Mesothelial cell of epicardium (in vitro differentiated cells): ENCODE measurements at regions not wholly inside any gene's neighbourhood (a gene's known extent, or its start where the extent isn't known, plus 50 kb on each side); places are given as distances from the start of the nearest gene placed in this dataset.
"Not testable (repeated sequence)": the region's sequence is repeated elsewhere in the genome, so short reads cannot be mapped to it uniquely, and the experiment has no call there.

Experiments
- DNase-seq, 2 experiments: peaks; one replicate each; pipeline ENCODE4 v3.0.0; 2021; ENCODE audit warnings: low spot score in 2 of 2; ENCODE audit not compliant: unreplicated experiment in 2 of 2
- H3K27ac Mint-ChIP-seq: 2 replicates; pipeline ENCODE4 v1.8.0; 2021; ENCODE audit warnings: mixed read lengths
- H3K27me3 Mint-ChIP-seq: 2 replicates; pipeline ENCODE4 v1.8.0; 2021; ENCODE audit warnings: low read depth, mixed read lengths
- H3K36me3 Mint-ChIP-seq: 2 replicates; pipeline ENCODE4 v1.8.0; 2021; ENCODE audit warnings: mixed read lengths
- H3K4me1 Mint-ChIP-seq: 2 replicates; pipeline ENCODE4 v1.8.0; 2021; ENCODE audit warnings: mixed read lengths
- H3K4me3 Mint-ChIP-seq: 2 replicates; pipeline ENCODE4 v1.8.0; 2021; ENCODE audit warnings: mild to moderate bottlenecking, moderate library complexity, mixed read lengths
- H3K9me3 Mint-ChIP-seq: 2 replicates; pipeline ENCODE4 v1.8.0; 2021; ENCODE audit warnings: mixed read lengths
- CTCF ChIP-seq: fragments of 200-600 bp; sonication (generic); IDR thresholded peaks from one replicate; pipeline ENCODE4 v1.5.0; 2021; ENCODE audit warnings: antibody characterized with exemption; ENCODE audit not compliant: unreplicated experiment

- Mint-ChIP-seq H3K27me3 (no peaks in the 10 kb centered on the region), H3K4me1 (no peaks in the 10 kb centered on the region), H3K36me3 (no peaks in the 10 kb centered on the region), H3K4me3 (no peak overlapping the region), H3K27ac (no peak overlapping the region), H3K9me3 (peaks cover 35% of the 10 kb centered on the region)
- no peak for DNase-seq
- TF ChIP-seq CTCF: no peak
These were observed 1064.1 kb downstream of the OLFM4 start for GRCh38 chr13:54092686-54093085.

DNA sequence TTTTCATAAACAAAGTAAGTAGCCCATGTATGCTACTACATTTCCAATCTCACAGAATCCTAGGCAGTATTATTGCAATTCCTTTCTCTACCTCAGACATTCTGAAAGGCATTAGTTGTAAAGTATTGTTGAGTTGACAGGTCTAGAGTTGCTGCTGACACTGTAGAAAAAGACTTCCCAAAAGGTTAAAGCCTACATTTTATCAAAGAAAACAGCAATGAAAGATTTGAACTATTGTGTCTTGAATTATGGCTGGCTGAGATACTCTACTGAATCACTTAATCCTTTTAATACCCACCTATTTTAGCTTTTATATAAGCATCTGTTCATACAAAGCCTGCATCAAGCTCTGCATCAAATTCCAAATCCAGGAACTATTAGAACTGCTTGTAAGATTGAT is 1082.0 kb downstream of the OLFM4 start:
- Mint-ChIP-seq H3K4me1 (no peaks in the 10 kb centered on the region), H3K27me3 (no peaks in the 10 kb centered on the region), H3K4me3 (no peak overlapping the region), H3K36me3 (no peaks in the 10 kb centered on the region), H3K9me3 (no peaks in the 10 kb centered on the region), H3K27ac (no peak overlapping the region)
- no peak for TF ChIP-seq CTCF
- no peak for DNase-seq

- Mint-ChIP-seq H3K9me3 (no peaks in the 10 kb centered on the region), H3K36me3 (no peaks in the 10 kb centered on the region), H3K4me3 (no peak overlapping the region), H3K27ac (no peak overlapping the region), H3K4me1 (no peaks in the 10 kb centered on the region), H3K27me3 (no peaks in the 10 kb centered on the region)
- DNase-seq: no peak
- no peak for TF ChIP-seq CTCF
These were observed 1096.1 kb downstream of the OLFM4 start for GRCh38 chr13:54124700-54125099.

DNA sequence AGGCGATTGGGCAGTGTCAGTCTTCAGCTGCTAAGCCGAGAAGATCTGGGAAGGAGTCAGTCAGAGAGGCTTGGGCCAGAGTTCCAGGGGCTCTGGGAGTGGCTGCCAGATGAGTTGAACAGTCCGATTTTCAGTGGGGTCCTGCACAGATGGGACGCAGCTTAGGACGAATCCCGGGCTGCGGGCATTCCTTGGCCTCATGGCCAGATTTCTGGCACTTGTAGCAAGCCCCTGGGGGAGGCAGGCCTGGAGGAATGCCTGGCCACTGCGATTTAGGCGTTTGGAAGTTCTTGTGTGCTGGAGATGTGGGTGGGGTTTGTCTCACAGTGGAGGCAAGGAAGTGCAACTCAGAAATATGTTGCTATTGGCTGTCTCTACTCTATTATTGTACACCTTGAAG is 1102.3 kb downstream of the OLFM4 start:
- Mint-ChIP-seq H3K4me1 (peaks cover 12% of the 10 kb centered on the region), H3K27me3 (peaks cover 21% of the 10 kb centered on the region)
- DNase-seq, H3K27ac Mint-ChIP-seq, H3K36me3 Mint-ChIP-seq, H3K9me3 Mint-ChIP-seq, H3K4me3 Mint-ChIP-seq: not testable (repeated sequence)

- H3K36me3 Mint-ChIP-seq, H3K4me3 Mint-ChIP-seq, H3K9me3 Mint-ChIP-seq, DNase-seq, H3K27ac Mint-ChIP-seq: not testable (repeated sequence)
- peaks cover 21% of the 10 kb centered on the region for H3K27me3 Mint-ChIP-seq
- H3K4me1 Mint-ChIP-seq: peaks cover 12% of the 10 kb centered on the region
These were observed 1102.8 kb downstream of the OLFM4 start for GRCh38 chr13:54131433-54131832.

DNA sequence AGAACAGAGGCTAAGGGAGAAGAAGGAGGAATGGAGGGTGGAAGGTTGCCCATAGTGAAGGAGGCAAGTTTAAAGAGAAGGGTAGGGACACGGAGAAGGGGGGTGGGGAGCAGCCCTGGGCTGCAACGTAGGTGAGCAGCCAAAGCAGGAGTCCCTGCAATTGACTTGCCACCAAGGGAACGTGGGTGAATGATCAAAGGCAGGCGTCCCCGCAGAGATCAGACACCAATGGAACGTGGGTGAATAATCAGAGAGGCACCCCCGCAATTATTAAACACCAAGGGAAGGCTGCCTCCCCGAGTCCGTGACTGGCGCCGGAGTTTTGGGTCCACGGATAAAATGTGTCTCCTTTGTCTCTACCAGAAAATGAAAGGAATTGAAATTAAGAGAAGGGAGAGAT is 1103.5 kb downstream of the OLFM4 start:
- not testable (repeated sequence) for DNase-seq, H3K9me3 Mint-ChIP-seq, H3K36me3 Mint-ChIP-seq, H3K27ac Mint-ChIP-seq, H3K4me3 Mint-ChIP-seq
- peaks cover 21% of the 10 kb centered on the region for H3K27me3 Mint-ChIP-seq
- peaks cover 12% of the 10 kb centered on the region for H3K4me1 Mint-ChIP-seq

GRCh38 chr13:54132720-54133119 is 1104.1 kb downstream of the OLFM4 start:
- H3K36me3 Mint-ChIP-seq, H3K9me3 Mint-ChIP-seq, H3K4me3 Mint-ChIP-seq, DNase-seq, H3K27ac Mint-ChIP-seq: not testable (repeated sequence)
- H3K27me3 Mint-ChIP-seq: peaks cover 21% of the 10 kb centered on the region
- peaks cover 12% of the 10 kb centered on the region for H3K4me1 Mint-ChIP-seq

DNA sequence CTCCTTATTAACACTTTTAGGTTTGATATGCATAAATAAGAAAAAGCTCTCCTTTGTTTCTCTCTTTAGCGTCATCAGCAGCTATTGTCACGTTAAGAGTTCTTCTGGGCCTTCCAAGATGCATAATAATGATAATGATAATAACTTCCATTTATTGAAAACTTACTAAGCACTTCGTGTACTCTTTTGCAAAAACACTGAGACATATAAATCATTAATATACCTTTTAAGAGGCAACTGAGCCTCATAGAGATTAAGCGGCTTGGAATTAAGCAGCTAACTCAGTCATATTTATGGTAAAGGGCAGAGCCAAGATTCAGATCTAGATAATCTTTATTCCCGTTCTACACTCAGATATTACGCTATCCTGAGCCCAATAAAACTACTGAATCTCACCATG is 1105.1 kb downstream of the OLFM4 start:
- TF ChIP-seq CTCF: no peak
- Mint-ChIP-seq H3K27ac (no peak overlapping the region), H3K27me3 (peaks cover 21% of the 10 kb centered on the region), H3K4me1 (peaks cover 12% of the 10 kb centered on the region), H3K4me3 (no peak overlapping the region), H3K36me3 (no peaks in the 10 kb centered on the region), H3K9me3 (no peaks in the 10 kb centered on the region)
- DNase-seq: no peak
